ENCODE measurements at regions not wholly inside any gene's neighbourhood (a gene's known extent, or its start where the extent isn't known, plus 50 kb on each side); places are given as distances from the start of the nearest gene placed in this dataset.

DNA sequence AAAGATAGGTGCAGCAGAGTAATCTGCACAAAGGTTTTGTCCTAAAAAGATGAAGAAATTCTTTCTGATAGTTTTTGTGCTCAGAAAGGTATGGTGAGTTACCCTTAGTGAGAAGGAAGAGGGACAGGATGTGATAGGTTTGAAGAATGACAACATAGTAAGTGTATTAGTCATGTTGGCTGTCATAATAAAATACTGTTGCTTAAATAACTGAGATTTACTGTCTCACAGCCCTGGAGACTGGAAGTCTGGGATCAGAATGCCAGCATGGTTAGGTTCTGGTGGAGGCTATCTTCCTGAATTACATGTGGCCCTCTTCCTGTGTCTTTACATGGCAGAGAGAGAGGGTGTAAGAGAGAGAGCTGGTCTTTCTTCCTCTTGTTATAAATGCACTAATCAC is 965.2 kb downstream of the TTLL7 start:
- TF ChIP-seq, protein P1, sequence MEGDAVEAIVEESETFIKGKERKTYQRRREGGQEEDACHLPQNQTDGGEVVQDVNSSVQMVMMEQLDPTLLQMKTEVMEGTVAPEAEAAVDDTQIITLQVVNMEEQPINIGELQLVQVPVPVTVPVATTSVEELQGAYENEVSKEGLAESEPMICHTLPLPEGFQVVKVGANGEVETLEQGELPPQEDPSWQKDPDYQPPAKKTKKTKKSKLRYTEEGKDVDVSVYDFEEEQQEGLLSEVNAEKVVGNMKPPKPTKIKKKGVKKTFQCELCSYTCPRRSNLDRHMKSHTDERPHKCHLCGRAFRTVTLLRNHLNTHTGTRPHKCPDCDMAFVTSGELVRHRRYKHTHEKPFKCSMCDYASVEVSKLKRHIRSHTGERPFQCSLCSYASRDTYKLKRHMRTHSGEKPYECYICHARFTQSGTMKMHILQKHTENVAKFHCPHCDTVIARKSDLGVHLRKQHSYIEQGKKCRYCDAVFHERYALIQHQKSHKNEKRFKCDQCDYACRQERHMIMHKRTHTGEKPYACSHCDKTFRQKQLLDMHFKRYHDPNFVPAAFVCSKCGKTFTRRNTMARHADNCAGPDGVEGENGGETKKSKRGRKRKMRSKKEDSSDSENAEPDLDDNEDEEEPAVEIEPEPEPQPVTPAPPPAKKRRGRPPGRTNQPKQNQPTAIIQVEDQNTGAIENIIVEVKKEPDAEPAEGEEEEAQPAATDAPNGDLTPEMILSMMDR (conservative IDR thresholded peaks at IDR 0.05): no peak
- no peak for TF ChIP-seq ZFX (IDR thresholded peaks at IDR 0.05)

All from C4-2B (cell line).